ENCODE measurements at regions not wholly inside any gene's neighbourhood (a gene's known extent, or its start where the extent isn't known, plus 50 kb on each side); places are given as distances from the start of the nearest gene placed in this dataset.

- no peak overlapping the region for H3K27ac ChIP-seq (ENCODE audit: low read depth, low read length)
- no peak overlapping the region for H3K4me3 ChIP-seq (ENCODE audit: low read length)
- peaks cover 2% of the 10 kb centered on the region for H3K27me3 ChIP-seq (ENCODE audit: control insufficient read depth, insufficient read depth, low read length)
Measured at GRCh38 chr10:120977897-120978296, 126.7 kb downstream of the WDR11 start.

GRCh38 chr10:120978589-120979252 is 127.6 kb downstream of the WDR11 start:
- H3K9ac ChIP-seq (ENCODE audit: low read length): no peak overlapping the region
- peaks cover 2% of the 10 kb centered on the region for H3K27me3 ChIP-seq (ENCODE audit: control insufficient read depth, insufficient read depth, low read length)
- H3K36me3 ChIP-seq (ENCODE audit: control insufficient read depth, insufficient read depth, low read length): no peaks in the 10 kb centered on the region
- H3K4me1 ChIP-seq (ENCODE audit: control insufficient read depth, insufficient read depth, low read length): peaks cover 6% of the 10 kb centered on the region
- peak overlapping the region; percentile 57 for H3K4me3 ChIP-seq (ENCODE audit: low read length)
- H3K27ac ChIP-seq (ENCODE audit: low read depth, low read length): no peak overlapping the region

More at GRCh38 chr10:120977897-120978296, 126.7 kb downstream of the WDR11 start:
- Histone ChIP-seq H3K36me3 (ENCODE audit: control insufficient read depth, insufficient read depth, low read length) (no peaks in the 10 kb centered on the region), H3K9ac (ENCODE audit: low read length) (no peak overlapping the region), H3K4me1 (ENCODE audit: control insufficient read depth, insufficient read depth, low read length) (peaks cover 6% of the 10 kb centered on the region)

- Histone ChIP-seq H3K9ac (ENCODE audit: low read length) (no peak overlapping the region), H3K4me3 (ENCODE audit: low read length) (peak overlapping the region; percentile 57), H3K27me3 (ENCODE audit: control insufficient read depth, insufficient read depth, low read length) (peaks cover 2% of the 10 kb centered on the region), H3K36me3 (ENCODE audit: control insufficient read depth, insufficient read depth, low read length) (no peaks in the 10 kb centered on the region), H3K27ac (ENCODE audit: low read depth, low read length) (no peak overlapping the region), H3K4me1 (ENCODE audit: control insufficient read depth, insufficient read depth, low read length) (peaks cover 6% of the 10 kb centered on the region)
Measured at GRCh38 chr10:120979435-120980278, 128.5 kb downstream of the WDR11 start.

- Histone ChIP-seq H3K9ac (ENCODE audit: low read length) (no peak overlapping the region), H3K27ac (ENCODE audit: low read depth, low read length) (no peak overlapping the region), H3K4me3 (ENCODE audit: low read length) (no peak overlapping the region), H3K27me3 (ENCODE audit: control insufficient read depth, insufficient read depth, low read length) (peaks cover 2% of the 10 kb centered on the region), H3K36me3 (ENCODE audit: control insufficient read depth, insufficient read depth, low read length) (no peaks in the 10 kb centered on the region), H3K4me1 (ENCODE audit: control insufficient read depth, insufficient read depth, low read length) (peaks cover 6% of the 10 kb centered on the region)
Measured at GRCh38 chr10:120980279-120981255, 129.4 kb downstream of the WDR11 start.

GRCh38 chr10:120981601-120982391 is 130.6 kb downstream of the WDR11 start:
- H3K27me3 ChIP-seq (ENCODE audit: control insufficient read depth, insufficient read depth, low read length): peaks cover 2% of the 10 kb centered on the region

GRCh38 chr10:120982507-120982906 is 131.3 kb downstream of the WDR11 start:
- peaks cover 2% of the 10 kb centered on the region for H3K27me3 ChIP-seq (ENCODE audit: control insufficient read depth, insufficient read depth, low read length)
- H3K36me3 ChIP-seq (ENCODE audit: control insufficient read depth, insufficient read depth, low read length): no peaks in the 10 kb centered on the region

More at GRCh38 chr10:120981601-120982391, 130.6 kb downstream of the WDR11 start:
- H3K36me3 ChIP-seq (ENCODE audit: control insufficient read depth, insufficient read depth, low read length): no peaks in the 10 kb centered on the region
- no peak overlapping the region for H3K9ac ChIP-seq (ENCODE audit: low read length)
- no peak overlapping the region for H3K4me3 ChIP-seq (ENCODE audit: low read length)
- H3K4me1 ChIP-seq (ENCODE audit: control insufficient read depth, insufficient read depth, low read length): peaks cover 6% of the 10 kb centered on the region
- no peak overlapping the region for H3K27ac ChIP-seq (ENCODE audit: low read depth, low read length)

GRCh38 chr10:120983721-120984120 is 132.6 kb downstream of the WDR11 start:
- no peak overlapping the region for H3K27ac ChIP-seq (ENCODE audit: low read depth, low read length)
- peaks cover 4% of the 10 kb centered on the region for H3K4me1 ChIP-seq (ENCODE audit: control insufficient read depth, insufficient read depth, low read length)
- H3K27me3 ChIP-seq (ENCODE audit: control insufficient read depth, insufficient read depth, low read length): peaks cover 2% of the 10 kb centered on the region
- no peak overlapping the region for H3K9ac ChIP-seq (ENCODE audit: low read length)
- H3K4me3 ChIP-seq (ENCODE audit: low read length): no peak overlapping the region
- no peaks in the 10 kb centered on the region for H3K36me3 ChIP-seq (ENCODE audit: control insufficient read depth, insufficient read depth, low read length)

More at GRCh38 chr10:120982507-120982906, 131.3 kb downstream of the WDR11 start:
- H3K27ac ChIP-seq (ENCODE audit: low read depth, low read length): no peak overlapping the region
- no peak overlapping the region for H3K9ac ChIP-seq (ENCODE audit: low read length)
- H3K4me3 ChIP-seq (ENCODE audit: low read length): no peak overlapping the region
- peaks cover 6% of the 10 kb centered on the region for H3K4me1 ChIP-seq (ENCODE audit: control insufficient read depth, insufficient read depth, low read length)

GRCh38 chr10:120984221-120984620 is 133.1 kb downstream of the WDR11 start:
- Histone ChIP-seq H3K9ac (ENCODE audit: low read length) (no peak overlapping the region), H3K27ac (ENCODE audit: low read depth, low read length) (no peak overlapping the region), H3K4me1 (ENCODE audit: control insufficient read depth, insufficient read depth, low read length) (no peaks in the 10 kb centered on the region), H3K36me3 (ENCODE audit: control insufficient read depth, insufficient read depth, low read length) (no peaks in the 10 kb centered on the region), H3K4me3 (ENCODE audit: low read length) (no peak overlapping the region), H3K27me3 (ENCODE audit: control insufficient read depth, insufficient read depth, low read length) (peaks cover under 1% of the 10 kb centered on the region)

- Histone ChIP-seq H3K36me3 (ENCODE audit: control insufficient read depth, insufficient read depth, low read length) (no peaks in the 10 kb centered on the region), H3K4me1 (ENCODE audit: control insufficient read depth, insufficient read depth, low read length) (no peaks in the 10 kb centered on the region), H3K4me3 (ENCODE audit: low read length) (no peak overlapping the region), H3K9ac (ENCODE audit: low read length) (no peak overlapping the region), H3K27me3 (ENCODE audit: control insufficient read depth, insufficient read depth, low read length) (no peaks in the 10 kb centered on the region), H3K27ac (ENCODE audit: low read depth, low read length) (no peak overlapping the region)
Measured at GRCh38 chr10:120987359-120987758, 136.2 kb downstream of the WDR11 start.

- Histone ChIP-seq H3K27me3 (ENCODE audit: control insufficient read depth, insufficient read depth, low read length) (no peaks in the 10 kb centered on the region), H3K36me3 (ENCODE audit: control insufficient read depth, insufficient read depth, low read length) (no peaks in the 10 kb centered on the region), H3K27ac (ENCODE audit: low read depth, low read length) (no peak overlapping the region), H3K4me1 (ENCODE audit: control insufficient read depth, insufficient read depth, low read length) (no peaks in the 10 kb centered on the region), H3K9ac (ENCODE audit: low read length) (no peak overlapping the region), H3K4me3 (ENCODE audit: low read length) (no peak overlapping the region)
Measured at GRCh38 chr10:120988751-120989150, 137.6 kb downstream of the WDR11 start.

- Histone ChIP-seq H3K4me3 (ENCODE audit: low read length) (no peak overlapping the region), H3K27ac (ENCODE audit: low read depth, low read length) (no peak overlapping the region), H3K27me3 (ENCODE audit: control insufficient read depth, insufficient read depth, low read length) (no peaks in the 10 kb centered on the region), H3K4me1 (ENCODE audit: control insufficient read depth, insufficient read depth, low read length) (no peaks in the 10 kb centered on the region), H3K9ac (ENCODE audit: low read length) (no peak overlapping the region), H3K36me3 (ENCODE audit: control insufficient read depth, insufficient read depth, low read length) (no peaks in the 10 kb centered on the region)
Measured at GRCh38 chr10:120989279-120989678, 138.1 kb downstream of the WDR11 start.

All from rectal smooth muscle tissue (tissue), 1 donor.